ENCODE measurements at regions not wholly inside any gene's neighbourhood (a gene's known extent, or its start where the extent isn't known, plus 50 kb on each side); places are given as distances from the start of the nearest gene placed in this dataset.

GRCh38 chr13:109667056-109667455 is 119.3 kb downstream of the IRS2 start:
- Mint-ChIP-seq H3K4me1 (peaks cover 16% of the 10 kb centered on the region), H3K36me3 (no peaks in the 10 kb centered on the region), H3K4me3 (no peak overlapping the region), H3K27ac (no peak overlapping the region), H3K27me3 (ENCODE audit: low read depth) (peaks cover 10% of the 10 kb centered on the region), H3K9me3 (peaks cover 5% of the 10 kb centered on the region; the same call in 1 of the 2 replicates)
- CTCF ChIA-PET: no interaction called here
- no peak for DNase-seq (ENCODE audit: low spot score)
- no peak for TF ChIP-seq ZNF425 (CRISPR knock-in tag; conservative IDR thresholded peaks at IDR 0.05)
- TF ChIP-seq CDX4 (CRISPR knock-in tag; IDR thresholded peaks at IDR 0.05; ENCODE audit: borderline replicate concordance): no peak
- TF ChIP-seq ATF6 (CRISPR knock-in tag; IDR thresholded peaks at IDR 0.05): no peak
- no peak for TF ChIP-seq ZNF396 (CRISPR knock-in tag; IDR thresholded peaks at IDR 0.05; ENCODE audit: borderline replicate concordance)
- no peak for TF ChIP-seq GABPB1 (CRISPR knock-in tag; IDR thresholded peaks at IDR 0.05)
- TF ChIP-seq ZNF423 (CRISPR knock-in tag; IDR thresholded peaks at IDR 0.05): no peak
- no peak for TF ChIP-seq NR3C1 (CRISPR knock-in tag; conservative IDR thresholded peaks at IDR 0.05; ENCODE audit: low read depth)
- no peak for TF ChIP-seq ZBTB21 (CRISPR knock-in tag; IDR thresholded peaks at IDR 0.05; ENCODE audit: borderline replicate concordance)
- no peak for TF ChIP-seq AR (CRISPR knock-in tag; IDR thresholded peaks at IDR 0.05)
- TF ChIP-seq FOXP4 (CRISPR knock-in tag; IDR thresholded peaks at IDR 0.05): no peak
- TF ChIP-seq JAZF1 (CRISPR knock-in tag; IDR thresholded peaks at IDR 0.05): no peak
- no peak for TF ChIP-seq ZNF138 (CRISPR knock-in tag; conservative IDR thresholded peaks at IDR 0.05)
- no peak for TF ChIP-seq ATF1 (CRISPR knock-in tag; IDR thresholded peaks at IDR 0.05)
- TF ChIP-seq NFE2L1 (CRISPR knock-in tag; IDR thresholded peaks at IDR 0.05): no peak
- TF ChIP-seq CREM (CRISPR knock-in tag; IDR thresholded peaks at IDR 0.05): no peak
- TF ChIP-seq GRHL2 (CRISPR knock-in tag; IDR thresholded peaks at IDR 0.05; ENCODE audit: insufficient replicate concordance, severe bottlenecking): no peak
- no peak for TF ChIP-seq TEAD1 (CRISPR knock-in tag; IDR thresholded peaks at IDR 0.05)
- ATAC-seq: no peak
- POLR2A ChIA-PET: no interaction called here
